HEK293 (cell line): ENCODE measurements at regions not wholly inside any gene's neighbourhood (a gene's known extent, or its start where the extent isn't known, plus 50 kb on each side); places are given as distances from the start of the nearest gene placed in this dataset.

Source experiments
- CTCF ChIA-PET: fragments of 350-600 bp; formaldehyde crosslinking; extraction: SDS; loops from one replicate; lab custom pipeline; 2021; ENCODE audit warnings: antibody characterized with exemption; lab: Yijun Ruan, JAX
- POLR2A ChIA-PET: fragments of 300-600 bp; formaldehyde crosslinking; extraction: SDS; loops from one replicate; lab custom pipeline; 2020; ENCODE audit warnings: antibody characterized with exemption, inconsistent platforms; lab: Yijun Ruan, JAX
- H3K27ac ChIP-seq: fragments of 200-500 bp; sonication (Bioruptor generic); 2 replicates; pipeline ENCODE4 v1.5.1; 2014; ENCODE audit warnings: low read depth, low read length, control low read depth, inconsistent platforms; ENCODE audit errors: extremely low read depth
- H3K36me3 ChIP-seq, 2 experiments: fragments of 200-500 bp in 1 of 2; sonication (Bioruptor generic) in 1 of 2; 1 replicate in 1 of 2; 2 replicates in 1 of 2; pipeline ENCODE4 v1.5.1; 2014 to 2017; ENCODE audit warnings: inconsistent platforms in 2 of 2, low read length in 2 of 2; ENCODE audit not compliant: control insufficient read depth in 2 of 2, insufficient read depth in 1 of 2
- H3K4me1 ChIP-seq: fragments of 200-500 bp; sonication (Bioruptor generic); 2 replicates; pipeline ENCODE4 v1.5.1; 2014; ENCODE audit warnings: mild to moderate bottlenecking, low read length, inconsistent platforms; ENCODE audit not compliant: control insufficient read depth, insufficient read depth
- H3K4me3 ChIP-seq: 2 replicates; pipeline ENCODE4 v1.5.1; 2011; ENCODE audit warnings: low read depth, mild to moderate bottlenecking, control low read depth, low read length, moderate library complexity
- H3K9me3 ChIP-seq: fragments of 200-500 bp; sonication (Bioruptor generic); 2 replicates; pipeline ENCODE4 v1.5.1; 2014; ENCODE audit warnings: low read depth, low read length, inconsistent platforms; ENCODE audit not compliant: control insufficient read depth, insufficient read depth
- KLF10 ChIP-seq: fragments of 450-650 bp; IDR thresholded peaks from 2 replicates; pipeline ENCODE4 v1.5.1; 2018; ENCODE audit warnings: missing biosample characterization, mild to moderate bottlenecking, missing genetic modification characterization
- MZF1 ChIP-seq: fragments of 450-650 bp; formaldehyde crosslinking; IDR thresholded peaks from 2 replicates; pipeline ENCODE4 v1.5.1; 2017; ENCODE audit warnings: missing biosample characterization, missing genetic modification characterization, borderline replicate concordance
- RBAK ChIP-seq: fragments of 450-650 bp; formaldehyde crosslinking; IDR thresholded peaks from 2 replicates; pipeline ENCODE4 v1.5.1; 2016; ENCODE audit warnings: missing biosample characterization, missing genetic modification characterization
- REPIN1 ChIP-seq: fragments of 450-650 bp; formaldehyde crosslinking; IDR thresholded peaks from 2 replicates; pipeline ENCODE4 v1.5.1; 2017; ENCODE audit warnings: missing biosample characterization, missing genetic modification characterization, low read depth
- ZBTB17 ChIP-seq: fragments of 450-650 bp; formaldehyde crosslinking; IDR thresholded peaks from 2 replicates; pipeline ENCODE4 v1.5.1; 2016; ENCODE audit warnings: missing biosample characterization, missing genetic modification characterization
- ZBTB8A ChIP-seq: fragments of 450-650 bp; formaldehyde crosslinking; IDR thresholded peaks from 2 replicates; pipeline ENCODE4 v1.5.1; 2016; ENCODE audit warnings: missing biosample characterization, missing genetic modification characterization
- ZNF155 ChIP-seq: fragments of 450-650 bp; formaldehyde crosslinking; IDR thresholded peaks from 2 replicates; pipeline ENCODE4 v1.5.1; 2016; ENCODE audit warnings: missing biosample characterization, missing genetic modification characterization
- ZNF19 ChIP-seq: fragments of 450-650 bp; formaldehyde crosslinking; IDR thresholded peaks from 2 replicates; pipeline ENCODE4; 2016; ENCODE audit warnings: missing biosample characterization, missing genetic modification characterization, low read depth
- ZNF221 ChIP-seq: fragments of 450-650 bp; formaldehyde crosslinking; IDR thresholded peaks from 2 replicates; pipeline ENCODE4 v1.5.1; 2017; ENCODE audit warnings: missing biosample characterization, missing genetic modification characterization, borderline replicate concordance
- ZNF24 ChIP-seq: fragments of 450-650 bp; formaldehyde crosslinking; IDR thresholded peaks from 2 replicates; pipeline ENCODE4 v1.5.1; 2016; ENCODE audit warnings: missing biosample characterization, missing genetic modification characterization
- ZNF335 ChIP-seq: fragments of 450-650 bp; formaldehyde crosslinking; conservative IDR thresholded peaks from 2 replicates; pipeline ENCODE4 v1.5.1; 2016; ENCODE audit warnings: missing biosample characterization, missing genetic modification characterization
- ZNF510 ChIP-seq: fragments of 450-650 bp; formaldehyde crosslinking; IDR thresholded peaks from 2 replicates; pipeline ENCODE4 v1.5.1; 2018; ENCODE audit warnings: mild to moderate bottlenecking, missing genetic modification characterization, missing biosample characterization; ENCODE audit not compliant: insufficient replicate concordance
- ZNF677 ChIP-seq: fragments of 450-650 bp; IDR thresholded peaks from 2 replicates; pipeline ENCODE4 v1.5.0; 2018; ENCODE audit warnings: missing biosample characterization, mild to moderate bottlenecking, missing genetic modification characterization, moderate library complexity
- ZNF830 ChIP-seq: fragments of 450-650 bp; IDR thresholded peaks from 2 replicates; pipeline ENCODE4 v1.5.0; 2018; ENCODE audit warnings: missing biosample characterization, missing genetic modification characterization, low read depth, mild to moderate bottlenecking, moderate library complexity
- TF ChIP-seq, protein P1 (sequence below): fragments of 450-650 bp; formaldehyde crosslinking; IDR thresholded peaks from 2 replicates; pipeline ENCODE4 v1.5.1; 2016; ENCODE audit warnings: missing biosample characterization, missing genetic modification characterization
- TF ChIP-seq, protein P2 (sequence below): fragments of 450-650 bp; formaldehyde crosslinking; IDR thresholded peaks from 2 replicates; pipeline ENCODE4 v1.5.1; 2016; ENCODE audit warnings: missing biosample characterization, missing genetic modification characterization, low read depth
- TF ChIP-seq, protein P3 (sequence below): fragments of 450-650 bp; formaldehyde crosslinking; IDR thresholded peaks from 2 replicates; pipeline ENCODE4 v1.5.1; 2016; ENCODE audit warnings: missing biosample characterization, missing genetic modification characterization

DNA sequence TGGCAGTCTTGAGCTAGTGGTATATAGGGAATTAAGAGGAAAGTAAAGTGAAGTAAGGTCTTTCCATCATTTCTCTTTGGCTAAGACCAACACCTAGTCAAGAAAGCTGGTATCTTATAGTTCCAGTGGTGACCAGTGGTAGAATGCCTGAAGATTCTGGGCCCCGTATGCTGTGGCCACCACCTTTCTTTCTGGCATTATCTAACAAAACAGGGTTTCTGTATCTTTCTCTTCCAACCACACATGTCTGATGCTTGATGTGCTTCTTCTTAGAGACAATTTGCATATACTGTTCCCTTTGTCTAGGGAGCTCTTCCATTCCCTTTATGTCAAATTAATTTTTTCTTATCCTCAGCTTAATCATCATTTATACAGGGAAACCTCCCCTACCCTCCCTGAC lies 109.9 kb upstream of the SSBP2 start (continued):
- TF ChIP-seq ZNF19 (no peak), ZNF155 (tag by site-specific recombination) (no peak)

DNA sequence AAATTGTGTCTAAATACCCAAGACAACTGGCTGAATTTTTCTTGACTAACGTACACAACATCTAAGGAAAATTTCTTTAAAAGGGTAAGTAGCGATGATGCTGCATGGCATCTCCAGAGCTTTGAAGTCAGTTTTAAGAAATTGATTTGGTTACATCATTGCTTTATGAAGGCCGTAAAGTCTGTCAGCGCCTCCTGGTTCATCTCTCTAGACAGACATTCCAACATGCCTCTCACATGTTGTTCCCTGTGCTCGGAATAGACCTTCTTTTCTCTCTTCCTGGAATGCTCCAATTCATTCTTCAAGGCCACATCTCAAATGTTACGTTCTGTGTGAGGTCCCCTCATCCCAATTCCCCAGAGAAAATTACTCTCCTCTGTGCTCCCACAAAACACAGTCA lies 108.7 kb upstream of the SSBP2 start:
- no peak for TF ChIP-seq RBAK (tag by site-specific recombination)
- TF ChIP-seq REPIN1 (tag by site-specific recombination), result no peak
- TF ChIP-seq MZF1 (tag by site-specific recombination), result no peak
- TF ChIP-seq ZNF830 (tag by site-specific recombination), result no peak
- TF ChIP-seq ZNF510 (tag by site-specific recombination), result no peak
- TF ChIP-seq, protein P1, sequence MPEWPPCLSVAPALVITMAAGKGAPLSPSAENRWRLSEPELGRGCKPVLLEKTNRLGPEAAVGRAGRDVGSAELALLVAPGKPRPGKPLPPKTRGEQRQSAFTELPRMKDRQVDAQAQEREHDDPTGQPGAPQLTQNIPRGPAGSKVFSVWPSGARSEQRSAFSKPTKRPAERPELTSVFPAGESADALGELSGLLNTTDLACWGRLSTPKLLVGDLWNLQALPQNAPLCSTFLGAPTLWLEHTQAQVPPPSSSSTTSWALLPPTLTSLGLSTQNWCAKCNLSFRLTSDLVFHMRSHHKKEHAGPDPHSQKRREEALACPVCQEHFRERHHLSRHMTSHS (tag by site-specific recombination), result no peak
- H3K27ac ChIP-seq, result no peak overlapping the region
- ChIA-PET POLR2A (no interaction called here), CTCF (no interaction called here)
- H3K4me3 ChIP-seq, result no peak overlapping the region
- no peaks in the 10 kb centered on the region for H3K36me3 ChIP-seq
- H3K9me3 ChIP-seq, result no peaks in the 10 kb centered on the region
- no peaks in the 10 kb centered on the region for H3K4me1 ChIP-seq

DNA sequence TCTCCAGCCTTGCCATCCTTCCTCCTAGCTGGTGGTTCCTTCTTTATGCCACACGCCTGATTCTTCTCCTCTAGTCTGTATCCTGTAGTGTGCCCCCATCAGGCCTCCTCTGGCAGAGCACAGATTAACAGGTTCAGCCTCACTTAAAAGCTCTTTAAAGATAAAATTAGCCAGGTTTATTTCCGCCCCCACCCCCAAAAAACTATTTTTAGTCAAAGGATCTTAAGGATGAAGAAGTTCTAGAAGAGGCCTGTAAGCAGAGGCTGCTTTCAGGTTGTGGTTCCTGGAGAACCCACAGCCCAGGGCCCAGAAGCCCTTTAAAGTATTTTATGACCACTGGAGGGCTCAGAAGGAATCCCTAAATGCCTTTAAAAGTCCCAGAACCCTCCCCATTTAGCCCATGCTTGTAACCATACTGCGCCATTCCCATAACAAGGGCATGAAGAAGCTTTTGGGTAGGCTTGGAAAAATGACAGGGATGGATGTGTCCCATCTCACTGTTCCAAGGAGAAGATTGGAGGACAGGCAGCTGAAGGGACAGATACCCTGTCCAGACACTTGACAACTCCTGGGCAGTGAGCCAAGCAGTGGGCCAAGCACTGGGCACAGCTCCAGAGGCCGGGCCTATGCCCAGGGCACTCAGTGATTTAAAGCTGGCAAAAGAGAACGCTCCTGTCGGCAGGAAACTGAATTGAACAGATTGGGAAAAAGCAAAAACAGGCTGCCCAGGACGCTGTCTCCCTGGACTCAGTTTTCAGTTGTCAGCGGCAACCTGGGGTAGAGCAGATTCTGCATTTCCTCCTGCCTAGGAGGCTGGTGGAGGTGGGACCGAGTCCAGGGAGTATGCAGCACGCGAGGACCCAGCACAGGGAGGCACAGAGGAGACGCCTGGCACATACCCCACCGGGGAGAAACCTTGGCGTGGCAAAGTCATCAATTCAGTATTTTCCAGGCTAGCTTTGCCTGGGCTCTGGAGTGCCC lies 106.3 kb upstream of the SSBP2 start:
- Histone ChIP-seq H3K27ac (no peak overlapping the region), H3K4me3 (no peak overlapping the region), H3K4me1 (no peaks in the 10 kb centered on the region), H3K36me3 (no peaks in the 10 kb centered on the region), H3K9me3 (no peaks in the 10 kb centered on the region)
- CTCF ChIA-PET, result interaction anchor here (0.5 to 1.4 kb wide), 20 partner anchors 12 to 683 kb away, joined by 3 to 4 read pairs (median 3); no protein-coding TSS in a partner anchor
- TF ChIP-seq ZBTB8A (peak; percentile 79), ZBTB17 (tag by site-specific recombination) (peak; percentile 33; the same call in 1 of the 2 replicates), KLF10 (tag by site-specific recombination) (no peak), ZNF221 (tag by site-specific recombination) (no peak), ZNF677 (tag by site-specific recombination) (no peak), ZNF335 (tag by site-specific recombination) (peak; percentile 88), ZNF24 (tag by site-specific recombination) (no peak)
- TF ChIP-seq, protein P2, sequence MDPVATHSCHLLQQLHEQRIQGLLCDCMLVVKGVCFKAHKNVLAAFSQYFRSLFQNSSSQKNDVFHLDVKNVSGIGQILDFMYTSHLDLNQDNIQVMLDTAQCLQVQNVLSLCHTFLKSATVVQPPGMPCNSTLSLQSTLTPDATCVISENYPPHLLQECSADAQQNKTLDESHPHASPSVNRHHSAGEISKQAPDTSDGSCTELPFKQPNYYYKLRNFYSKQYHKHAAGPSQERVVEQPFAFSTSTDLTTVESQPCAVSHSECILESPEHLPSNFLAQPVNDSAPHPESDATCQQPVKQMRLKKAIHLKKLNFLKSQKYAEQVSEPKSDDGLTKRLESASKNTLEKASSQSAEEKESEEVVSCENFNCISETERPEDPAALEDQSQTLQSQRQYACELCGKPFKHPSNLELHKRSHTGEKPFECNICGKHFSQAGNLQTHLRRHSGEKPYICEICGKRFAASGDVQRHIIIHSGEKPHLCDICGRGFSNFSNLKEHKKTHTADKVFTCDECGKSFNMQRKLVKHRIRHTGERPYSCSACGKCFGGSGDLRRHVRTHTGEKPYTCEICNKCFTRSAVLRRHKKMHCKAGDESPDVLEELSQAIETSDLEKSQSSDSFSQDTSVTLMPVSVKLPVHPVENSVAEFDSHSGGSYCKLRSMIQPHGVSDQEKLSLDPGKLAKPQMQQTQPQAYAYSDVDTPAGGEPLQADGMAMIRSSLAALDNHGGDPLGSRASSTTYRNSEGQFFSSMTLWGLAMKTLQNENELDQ (tag by site-specific recombination), result no peak
- TF ChIP-seq, protein P3, sequence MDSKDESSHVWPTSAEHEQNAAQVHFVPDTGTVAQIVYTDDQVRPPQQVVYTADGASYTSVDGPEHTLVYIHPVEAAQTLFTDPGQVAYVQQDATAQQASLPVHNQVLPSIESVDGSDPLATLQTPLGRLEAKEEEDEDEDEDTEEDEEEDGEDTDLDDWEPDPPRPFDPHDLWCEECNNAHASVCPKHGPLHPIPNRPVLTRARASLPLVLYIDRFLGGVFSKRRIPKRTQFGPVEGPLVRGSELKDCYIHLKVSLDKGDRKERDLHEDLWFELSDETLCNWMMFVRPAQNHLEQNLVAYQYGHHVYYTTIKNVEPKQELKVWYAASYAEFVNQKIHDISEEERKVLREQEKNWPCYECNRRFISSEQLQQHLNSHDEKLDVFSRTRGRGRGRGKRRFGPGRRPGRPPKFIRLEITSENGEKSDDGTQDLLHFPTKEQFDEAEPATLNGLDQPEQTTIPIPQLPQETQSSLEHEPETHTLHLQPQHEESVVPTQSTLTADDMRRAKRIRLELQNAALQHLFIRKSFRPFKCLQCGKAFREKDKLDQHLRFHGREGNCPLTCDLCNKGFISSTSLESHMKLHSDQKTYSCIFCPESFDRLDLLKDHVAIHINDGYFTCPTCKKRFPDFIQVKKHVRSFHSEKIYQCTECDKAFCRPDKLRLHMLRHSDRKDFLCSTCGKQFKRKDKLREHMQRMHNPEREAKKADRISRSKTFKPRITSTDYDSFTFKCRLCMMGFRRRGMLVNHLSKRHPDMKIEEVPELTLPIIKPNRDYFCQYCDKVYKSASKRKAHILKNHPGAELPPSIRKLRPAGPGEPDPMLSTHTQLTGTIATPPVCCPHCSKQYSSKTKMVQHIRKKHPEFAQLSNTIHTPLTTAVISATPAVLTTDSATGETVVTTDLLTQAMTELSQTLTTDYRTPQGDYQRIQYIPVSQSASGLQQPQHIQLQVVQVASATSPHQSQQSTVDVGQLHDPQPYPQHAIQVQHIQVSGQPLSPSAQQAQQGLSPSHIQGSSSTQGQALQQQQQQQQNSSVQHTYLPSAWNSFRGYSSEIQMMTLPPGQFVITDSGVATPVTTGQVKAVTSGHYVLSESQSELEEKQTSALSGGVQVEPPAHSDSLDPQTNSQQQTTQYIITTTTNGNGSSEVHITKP (tag by site-specific recombination), result 0 out of 2 replicates have a peak, but pooled peaks have one; percentile 7
- POLR2A ChIA-PET, result interaction anchor here (1.1 to 2.0 kb wide), 2 partner anchors 106 to 114 kb away, joined by 4 to 8 read pairs; partner anchors contain the start of genes ATG10 and SSBP2
